Activated B cell treated with CpG ODN at 0.5 μM for 24 hours (primary cell): ENCODE measurements at regions not wholly inside any gene's neighbourhood (a gene's known extent, or its start where the extent isn't known, plus 50 kb on each side); places are given as distances from the start of the nearest gene placed in this dataset.

Experiments used
- ATAC-seq: fragments of 200-7000 bp; cut with Tn5 transposase; one replicate; pipeline ENCODE4 v1.10.0; 2021; ENCODE audit warnings: low read depth, mild to moderate bottlenecking, moderate library complexity
- CTCF ChIA-PET: fragments of 350-600 bp; sonication (Branson Sonifier 250); formaldehyde crosslinking; loops from one replicate; lab custom pipeline; 2021; ENCODE audit warnings: antibody characterized with exemption; lab: Charles Lee
- POLR2A ChIA-PET: fragments of 350-600 bp; sonication (Branson Sonifier 250); formaldehyde crosslinking; loops from one replicate; lab custom pipeline; 2021; ENCODE audit warnings: antibody characterized with exemption; lab: Charles Lee
- DNase-seq: peaks from one replicate; pipeline ENCODE4 v3.0.0; 2022
- H3K27ac Mint-ChIP-seq: one replicate; pipeline ENCODE4 v1.8.0; 2020; ENCODE audit warnings: mixed read lengths
- H3K27me3 Mint-ChIP-seq: one replicate; pipeline ENCODE4 v1.8.0; 2021; ENCODE audit warnings: mixed read lengths
- H3K36me3 Mint-ChIP-seq: one replicate; pipeline ENCODE4 v1.8.0; 2021; ENCODE audit warnings: low read depth, mixed read lengths
- H3K4me1 Mint-ChIP-seq: one replicate; pipeline ENCODE4 v1.8.0; 2021; ENCODE audit warnings: mixed read lengths
- H3K4me3 Mint-ChIP-seq: one replicate; pipeline ENCODE4 v1.8.0; 2020; ENCODE audit warnings: mild to moderate bottlenecking, mixed read lengths
- H3K9me3 Mint-ChIP-seq: one replicate; pipeline ENCODE4 v1.8.0; 2020; ENCODE audit warnings: mixed read lengths
- intact Hi-C: fragments of 100-400 bp; cut with micrococcal nuclease; formaldehyde crosslinking; loops from one replicate; pipeline ENCODE4 v1.15.1; 2024
- TF ChIP-seq, protein P1 (sequence below): fragments of 200-600 bp; IDR thresholded peaks from one replicate; pipeline ENCODE4 v1.8.0; 2022; ENCODE audit warnings: antibody characterized with exemption, mild to moderate bottlenecking

- H3K27me3 Mint-ChIP-seq, result peaks cover 18% of the 10 kb centered on the region
- ATAC-seq, result no peak
Observed at GRCh38 chr5:72572236-72572765, 65.1 kb upstream of the ZNF366 start.

DNA sequence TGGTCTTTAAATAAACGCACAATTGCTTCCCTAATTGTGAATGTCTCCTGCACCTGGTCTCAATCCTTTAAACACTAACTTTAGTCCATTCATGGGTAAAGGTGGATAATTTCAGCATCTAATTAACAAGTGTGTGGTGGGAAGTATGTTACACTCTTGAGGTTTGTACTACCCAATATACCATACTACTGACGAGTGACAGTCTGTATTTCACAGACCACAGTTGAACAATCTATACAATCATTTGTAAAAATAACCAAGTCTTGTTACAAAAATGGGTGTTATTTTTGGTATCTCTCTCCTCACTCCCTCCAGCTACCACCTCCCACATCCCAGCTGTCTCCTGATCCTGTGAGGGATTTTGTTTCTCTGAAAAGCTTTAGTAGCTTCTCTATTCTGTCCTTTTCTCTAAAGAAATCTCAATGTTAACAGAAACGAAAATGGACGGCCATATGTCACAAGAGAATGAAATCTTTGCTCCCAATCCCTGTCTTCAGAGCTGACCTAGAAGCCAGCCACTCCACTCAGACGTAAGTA lies 62.3 kb upstream of the ZNF366 start:
- TF ChIP-seq, protein P1, sequence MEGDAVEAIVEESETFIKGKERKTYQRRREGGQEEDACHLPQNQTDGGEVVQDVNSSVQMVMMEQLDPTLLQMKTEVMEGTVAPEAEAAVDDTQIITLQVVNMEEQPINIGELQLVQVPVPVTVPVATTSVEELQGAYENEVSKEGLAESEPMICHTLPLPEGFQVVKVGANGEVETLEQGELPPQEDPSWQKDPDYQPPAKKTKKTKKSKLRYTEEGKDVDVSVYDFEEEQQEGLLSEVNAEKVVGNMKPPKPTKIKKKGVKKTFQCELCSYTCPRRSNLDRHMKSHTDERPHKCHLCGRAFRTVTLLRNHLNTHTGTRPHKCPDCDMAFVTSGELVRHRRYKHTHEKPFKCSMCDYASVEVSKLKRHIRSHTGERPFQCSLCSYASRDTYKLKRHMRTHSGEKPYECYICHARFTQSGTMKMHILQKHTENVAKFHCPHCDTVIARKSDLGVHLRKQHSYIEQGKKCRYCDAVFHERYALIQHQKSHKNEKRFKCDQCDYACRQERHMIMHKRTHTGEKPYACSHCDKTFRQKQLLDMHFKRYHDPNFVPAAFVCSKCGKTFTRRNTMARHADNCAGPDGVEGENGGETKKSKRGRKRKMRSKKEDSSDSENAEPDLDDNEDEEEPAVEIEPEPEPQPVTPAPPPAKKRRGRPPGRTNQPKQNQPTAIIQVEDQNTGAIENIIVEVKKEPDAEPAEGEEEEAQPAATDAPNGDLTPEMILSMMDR, result no peak
- H3K4me1 Mint-ChIP-seq, result no peaks in the 10 kb centered on the region
- POLR2A ChIA-PET, result no interaction called here
- CTCF ChIA-PET, result no interaction called here
- H3K36me3 Mint-ChIP-seq, result no peaks in the 10 kb centered on the region
- ATAC-seq (no peak), DNase-seq (no peak)
- no peak overlapping the region for H3K27ac Mint-ChIP-seq
- H3K9me3 Mint-ChIP-seq, result no peaks in the 10 kb centered on the region
- no peak overlapping the region for H3K4me3 Mint-ChIP-seq
- intact Hi-C loops, result no loop called here
- H3K27me3 Mint-ChIP-seq, result peaks cover 17% of the 10 kb centered on the region

More at GRCh38 chr5:72572236-72572765, 65.1 kb upstream of the ZNF366 start:
- POLR2A ChIA-PET, result no interaction called here
- TF ChIP-seq, protein P1, result no peak
- no peak for DNase-seq
- no peak overlapping the region for H3K4me3 Mint-ChIP-seq
- CTCF ChIA-PET, result no interaction called here
- no peaks in the 10 kb centered on the region for H3K4me1 Mint-ChIP-seq
- H3K27ac Mint-ChIP-seq, result no peak overlapping the region
- no peaks in the 10 kb centered on the region for H3K36me3 Mint-ChIP-seq
- intact Hi-C loops, result no loop called here
- no peaks in the 10 kb centered on the region for H3K9me3 Mint-ChIP-seq

DNA sequence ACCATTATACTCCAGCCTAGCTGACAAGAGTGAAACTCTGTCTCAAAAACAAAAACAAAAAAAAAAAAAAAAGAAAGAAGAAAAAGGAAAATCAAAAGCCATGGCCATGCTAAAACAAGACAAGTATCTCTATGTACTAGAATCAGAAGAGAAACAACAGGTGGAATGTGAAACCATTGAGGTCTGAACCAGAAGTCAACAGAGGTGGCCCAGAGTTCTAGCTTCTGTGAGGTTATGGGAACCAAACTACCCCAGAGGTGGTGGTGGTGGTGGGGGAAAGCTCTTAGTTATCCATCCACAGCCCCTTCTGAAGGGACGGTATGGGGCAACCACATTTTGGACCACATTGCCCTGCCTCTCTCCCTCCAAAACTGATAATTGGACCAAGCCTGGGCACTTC lies 59.5 kb upstream of the ZNF366 start:
- no peaks in the 10 kb centered on the region for H3K36me3 Mint-ChIP-seq
- CTCF ChIA-PET, result no interaction called here
- H3K9me3 Mint-ChIP-seq, result no peaks in the 10 kb centered on the region
- ATAC-seq (no peak), DNase-seq (no peak)
- H3K4me1 Mint-ChIP-seq, result no peaks in the 10 kb centered on the region
- H3K27ac Mint-ChIP-seq, result no peak overlapping the region
- H3K27me3 Mint-ChIP-seq, result peaks cover 17% of the 10 kb centered on the region
- TF ChIP-seq, protein P1, result no peak
- no peak overlapping the region for H3K4me3 Mint-ChIP-seq
- POLR2A ChIA-PET, result no interaction called here
- intact Hi-C loops, result no loop called here

DNA sequence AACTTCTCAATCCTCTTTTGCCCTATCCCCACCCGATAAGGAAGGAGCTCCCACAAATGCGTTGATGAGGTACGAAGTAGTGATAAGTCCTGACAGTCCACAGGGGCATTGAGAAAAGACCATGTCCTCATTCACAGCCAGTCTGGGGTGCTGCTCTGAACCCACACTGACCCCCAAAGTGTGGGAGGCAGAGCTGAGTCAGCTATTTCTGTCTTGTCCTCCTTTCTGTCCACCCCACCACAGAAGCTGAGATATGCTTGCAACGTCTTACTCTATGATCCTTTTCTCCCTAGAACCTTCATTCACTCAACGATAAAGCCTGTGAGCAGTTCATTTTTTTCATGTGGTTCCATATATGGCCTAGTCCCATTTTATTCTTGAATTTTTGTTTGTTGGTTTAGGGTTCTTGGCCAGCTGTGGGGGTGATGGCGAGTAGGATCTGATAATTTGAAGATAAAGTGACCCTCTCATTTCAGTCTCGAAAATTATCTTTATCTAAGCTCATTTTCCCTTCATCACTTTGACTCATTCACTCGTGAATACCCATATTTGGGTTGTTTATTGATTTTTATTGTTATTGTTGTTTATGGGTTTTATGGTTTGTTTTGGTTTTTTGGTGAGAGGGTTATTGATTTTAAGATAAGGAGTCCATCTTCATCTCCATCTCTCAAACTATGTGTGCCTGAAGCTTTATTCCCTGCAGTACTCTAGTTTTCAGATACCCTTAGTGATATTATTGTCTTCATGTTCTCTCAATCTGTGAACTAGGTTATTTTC lies 58.5 kb upstream of the ZNF366 start:
- intact Hi-C loops, result no loop called here
- ATAC-seq (no peak), DNase-seq (no peak)
- H3K27me3 Mint-ChIP-seq, result peaks cover 17% of the 10 kb centered on the region
- no peaks in the 10 kb centered on the region for H3K36me3 Mint-ChIP-seq
- CTCF ChIA-PET, result no interaction called here
- POLR2A ChIA-PET, result no interaction called here
- H3K9me3 Mint-ChIP-seq, result no peaks in the 10 kb centered on the region
- TF ChIP-seq, protein P1, result no peak
- H3K4me3 Mint-ChIP-seq, result no peak overlapping the region
- H3K4me1 Mint-ChIP-seq, result no peaks in the 10 kb centered on the region
- no peak overlapping the region for H3K27ac Mint-ChIP-seq

GRCh38 chr5:72562717-72563116 lies 55.5 kb upstream of the ZNF366 start:
- Mint-ChIP-seq H3K27me3 (peaks cover 14% of the 10 kb centered on the region), H3K9me3 (no peaks in the 10 kb centered on the region), H3K27ac (no peak overlapping the region), H3K4me1 (no peaks in the 10 kb centered on the region), H3K4me3 (no peak overlapping the region), H3K36me3 (no peaks in the 10 kb centered on the region)
- ATAC-seq, result no peak
- no peak for DNase-seq
- CTCF ChIA-PET, result no interaction called here
- intact Hi-C loops, result no loop called here
- POLR2A ChIA-PET, result no interaction called here
- TF ChIP-seq, protein P1, result no peak
